GM18909 (cell line): ENCODE measurements at regions not wholly inside any gene's neighbourhood (a gene's known extent, or its start where the extent isn't known, plus 50 kb on each side); places are given as distances from the start of the nearest gene placed in this dataset.
"Not testable (repeated sequence)": the region's sequence is repeated elsewhere in the genome, so short reads cannot be mapped to it uniquely, and the experiment has no call there.

Source experiments
- ATAC-seq: cut with Tn5 transposase; IDR thresholded peaks from one replicate; pipeline ENCODE4 v1.9.1; 2021; ENCODE audit warnings: mild to moderate bottlenecking; ENCODE audit not compliant: unreplicated experiment, poor library complexity

DNA sequence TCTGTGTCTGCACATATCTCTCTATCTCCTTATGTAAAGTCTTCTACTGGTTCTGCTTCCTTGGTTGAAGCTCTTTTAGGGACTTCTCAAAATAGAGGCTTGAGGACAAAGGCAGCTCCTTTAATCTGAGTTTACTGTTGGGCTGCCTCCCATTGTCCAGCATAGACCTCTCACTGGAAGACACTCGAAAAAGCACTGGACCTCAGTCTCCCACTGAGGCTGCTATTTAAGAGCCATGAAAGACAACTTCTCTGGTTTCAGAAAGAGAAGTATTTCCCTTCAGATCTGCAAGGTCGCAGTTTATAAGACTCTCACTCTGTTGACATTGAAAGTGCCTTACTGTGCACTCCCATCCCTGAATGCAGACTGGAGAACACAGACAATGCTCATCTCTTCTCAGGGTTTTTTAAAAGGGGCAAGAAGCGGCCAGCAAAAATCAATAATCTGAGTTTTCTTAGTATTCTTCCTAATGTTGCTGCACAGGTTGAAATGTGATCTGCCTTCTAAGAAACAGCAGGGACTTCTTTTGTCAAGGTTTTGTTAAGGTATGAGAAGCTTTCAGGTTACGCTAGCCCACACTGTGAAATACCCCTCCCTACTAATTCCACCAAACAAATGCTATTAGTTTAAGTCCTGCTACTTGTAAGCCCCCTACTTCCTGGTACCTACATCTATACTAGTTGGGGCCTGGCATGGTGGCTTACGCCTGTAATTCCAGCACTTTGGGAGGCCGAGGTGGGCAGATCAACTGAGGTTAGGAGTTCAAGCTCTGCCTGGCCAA lies 450.0 kb upstream of the SLC10A2 start:
- no peak for ATAC-seq

DNA sequence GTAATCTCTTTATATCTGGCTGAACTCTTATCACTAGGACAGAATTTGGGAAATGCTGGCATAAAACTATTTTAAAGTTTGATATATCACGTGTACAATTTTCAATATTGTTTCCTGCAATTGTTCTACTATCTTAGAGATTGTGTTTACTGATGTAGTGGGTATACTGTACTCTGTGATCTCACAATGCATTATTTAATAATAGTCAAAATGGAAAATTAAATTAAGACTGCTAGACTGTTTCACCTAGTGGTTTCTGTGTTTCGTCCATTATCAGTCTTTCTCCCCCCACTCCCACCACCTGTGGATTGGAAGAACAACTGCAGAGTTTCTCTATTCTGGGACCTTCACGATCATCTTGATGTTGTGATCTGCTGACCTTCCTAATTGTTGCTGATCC lies 449.2 kb upstream of the SLC10A2 start:
- no peak for ATAC-seq

DNA sequence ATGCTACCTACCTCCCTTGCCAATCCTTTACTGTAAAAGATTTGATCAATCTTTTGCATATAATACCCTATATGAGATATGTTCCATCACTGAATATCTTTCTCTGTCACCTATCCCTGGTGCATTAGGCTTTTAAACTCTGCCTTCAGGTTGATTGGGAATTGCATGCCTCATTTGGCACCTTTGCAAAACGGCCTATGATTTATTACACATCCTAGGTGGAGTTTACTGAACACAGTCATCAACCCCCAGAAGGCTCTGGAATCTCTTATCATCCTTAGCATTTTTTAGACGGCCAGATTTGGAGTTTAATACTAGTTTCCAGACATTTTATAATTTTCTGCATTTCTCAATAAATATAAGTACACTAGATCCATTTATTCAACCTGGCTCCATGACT lies 448.4 kb upstream of the SLC10A2 start:
- ATAC-seq: no peak

DNA sequence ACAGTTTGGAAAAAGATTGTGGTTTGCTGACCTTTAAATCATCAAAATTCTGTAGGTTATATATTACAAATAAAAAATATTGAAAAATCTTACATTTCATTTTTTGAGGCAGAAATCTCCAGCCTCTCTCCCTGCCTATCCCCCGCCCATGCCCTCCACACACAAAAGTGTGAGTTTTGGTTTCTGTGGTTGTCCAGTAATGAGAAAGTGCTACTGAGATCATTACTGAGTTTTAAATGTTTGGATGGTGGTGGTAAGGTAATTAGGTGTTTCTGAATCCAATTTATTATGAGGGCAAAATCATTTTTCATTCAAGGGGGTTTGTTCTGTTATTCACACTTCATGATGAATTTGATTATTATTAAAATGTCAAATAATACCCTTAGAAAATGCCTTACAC lies 448.0 kb upstream of the SLC10A2 start:
- ATAC-seq: no peak

DNA sequence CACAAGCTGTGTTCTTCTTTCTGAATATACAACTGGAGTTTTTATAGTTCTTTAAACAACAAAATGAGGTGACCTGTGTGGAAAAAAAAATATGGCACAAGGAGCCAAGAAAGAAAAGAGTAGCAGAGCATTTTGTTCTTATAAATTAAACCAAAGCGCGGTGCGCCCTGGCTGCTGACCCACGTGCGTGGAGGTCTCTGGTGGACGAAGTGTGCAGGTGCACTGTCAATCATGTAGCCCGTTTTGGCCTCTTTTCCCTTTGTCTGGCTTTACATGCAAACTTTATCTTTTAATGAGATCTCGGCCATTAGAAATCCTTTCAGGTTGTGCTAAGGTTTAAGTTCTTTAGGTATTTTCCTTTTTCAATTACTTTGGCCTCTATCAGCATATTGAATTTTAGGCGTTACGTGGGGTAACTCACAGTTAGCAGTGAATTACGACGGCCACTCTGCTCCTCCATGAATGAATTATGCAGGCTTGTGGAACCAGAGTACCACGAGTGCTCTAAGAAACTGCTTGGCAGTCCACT lies 443.9 kb upstream of the SLC10A2 start:
- ATAC-seq: no peak

DNA sequence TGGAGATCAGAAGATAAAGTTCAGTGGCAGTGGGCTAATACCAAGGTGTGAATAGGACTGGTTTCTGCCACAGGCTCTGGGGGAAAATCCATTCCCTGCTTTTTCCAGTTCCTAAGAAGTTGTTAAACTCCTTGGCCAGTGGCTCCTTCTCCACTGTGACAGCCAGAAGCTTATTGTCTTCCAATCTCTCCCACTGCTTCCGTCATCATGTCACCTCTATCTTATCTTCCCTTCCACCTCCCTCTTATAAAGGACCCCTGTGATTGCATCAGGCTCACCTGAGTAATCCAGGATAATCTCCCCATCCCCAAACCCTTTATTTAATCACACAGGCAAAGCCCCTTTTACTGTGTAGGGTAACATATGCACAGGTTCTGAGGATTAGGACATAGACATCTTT lies 431.2 kb upstream of the SLC10A2 start:
- ATAC-seq: no peak

DNA sequence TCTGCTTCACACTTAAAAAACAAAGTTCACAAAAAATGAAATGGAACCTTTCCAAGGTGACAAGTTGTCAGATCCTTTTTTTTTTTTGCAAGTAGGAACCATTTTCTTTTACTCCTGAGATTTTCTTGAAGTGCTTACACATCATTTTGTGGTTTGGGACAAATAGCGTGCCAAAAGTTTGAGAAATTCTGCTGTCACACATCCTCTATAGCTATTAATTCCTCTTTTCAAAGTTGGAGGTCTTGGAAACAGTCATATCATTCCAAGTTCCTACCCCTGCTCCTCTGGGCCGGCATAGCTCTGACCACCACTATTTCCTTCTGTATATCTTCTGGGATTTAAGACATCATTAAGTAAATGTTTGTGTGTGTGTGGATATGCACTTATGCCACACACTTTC lies 421.6 kb upstream of the SLC10A2 start:
- no peak for ATAC-seq

DNA sequence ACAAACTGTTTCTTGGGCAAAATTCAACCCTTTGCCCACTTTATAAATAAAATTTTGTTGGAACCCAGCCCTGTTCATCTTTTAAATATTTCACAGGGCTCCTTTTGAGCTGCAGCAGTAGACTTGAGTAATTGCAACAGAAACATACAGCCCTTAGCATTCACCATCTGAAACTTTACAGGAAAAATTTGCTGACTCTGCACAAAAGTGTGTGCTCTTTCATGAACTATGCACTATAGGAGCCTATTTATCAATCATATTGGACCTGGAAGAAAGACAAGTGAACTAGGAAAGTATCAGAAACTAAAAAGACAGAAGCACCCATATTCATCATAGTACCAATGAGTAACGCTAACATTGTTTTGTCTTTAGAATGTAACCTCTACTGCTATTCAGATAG lies 406.9 kb upstream of the SLC10A2 start:
- ATAC-seq: no peak

DNA sequence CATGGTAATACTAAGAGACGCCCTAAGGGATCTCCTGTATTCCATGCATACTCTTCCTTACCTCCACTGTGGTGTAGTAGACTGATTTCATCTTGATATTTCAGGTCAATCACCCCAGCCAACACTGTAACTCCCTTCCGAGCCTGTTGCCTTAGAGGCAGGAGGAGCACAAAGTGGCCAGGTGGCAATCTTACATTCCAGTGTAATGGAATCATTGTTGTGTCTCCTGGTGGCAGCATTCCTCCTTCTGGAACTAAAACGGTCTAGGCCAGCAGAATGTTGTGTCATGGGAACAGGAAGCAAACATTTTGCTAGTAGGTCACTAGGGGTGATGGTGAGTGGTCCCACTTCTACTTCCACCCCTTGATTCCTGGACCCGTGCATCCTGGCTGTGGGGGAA lies 405.7 kb upstream of the SLC10A2 start:
- no peak for ATAC-seq

DNA sequence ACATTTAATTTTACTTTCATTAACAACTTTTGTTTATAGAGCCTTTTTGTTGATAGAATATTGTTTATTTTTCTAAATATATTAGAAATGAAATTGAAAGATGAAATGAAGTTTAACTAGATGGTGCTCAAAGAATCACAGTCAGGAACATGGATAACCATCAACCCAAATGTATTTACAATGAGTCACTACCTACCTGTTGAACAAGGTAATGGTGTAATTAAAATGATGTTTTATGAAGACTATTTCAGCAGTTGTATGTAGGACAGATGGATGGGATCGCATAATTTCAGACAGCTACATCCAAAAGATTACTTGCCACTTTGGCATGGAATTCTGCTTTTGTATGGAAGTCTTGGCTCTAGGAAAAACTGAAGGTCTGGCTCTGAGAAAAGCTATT lies 403.6 kb upstream of the SLC10A2 start:
- no peak for ATAC-seq

DNA sequence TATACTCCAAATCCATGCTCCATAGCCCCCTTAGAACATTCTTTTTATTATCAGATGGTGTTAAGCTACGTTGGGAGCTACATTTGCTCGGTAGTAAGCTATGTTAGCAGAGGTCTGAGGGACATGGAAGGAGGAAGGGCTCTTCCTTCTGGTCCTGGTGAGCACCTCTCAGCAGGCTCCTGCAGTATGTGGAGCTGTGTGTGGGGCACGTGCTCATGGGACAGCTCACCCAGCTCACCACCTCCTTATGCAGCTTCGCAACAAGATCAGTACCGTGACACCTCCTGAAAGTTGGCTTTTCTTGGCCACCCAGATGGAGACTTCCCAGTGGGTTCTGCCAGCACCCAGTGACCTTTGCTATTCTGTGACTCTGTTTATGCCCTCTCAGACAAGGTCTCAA lies 400.5 kb upstream of the SLC10A2 start:
- no peak for ATAC-seq

DNA sequence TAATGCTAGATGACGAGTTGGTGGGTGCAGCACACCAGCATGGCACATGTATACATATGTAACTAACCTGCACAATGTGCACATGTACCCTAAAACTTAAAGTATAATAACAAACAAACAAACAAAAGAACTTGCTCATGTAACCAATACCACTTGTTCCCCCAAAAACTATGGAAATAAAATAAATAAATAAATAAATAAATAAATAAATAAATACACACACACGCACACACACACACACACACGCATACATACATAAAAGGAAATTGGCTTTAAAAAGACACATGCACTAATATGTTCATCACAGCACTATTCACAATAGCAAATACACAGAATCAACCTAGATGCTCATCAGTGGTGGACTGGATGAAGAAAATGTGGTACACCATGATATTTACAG lies 394.0 kb upstream of the SLC10A2 start:
- ATAC-seq: not testable (repeated sequence)

DNA sequence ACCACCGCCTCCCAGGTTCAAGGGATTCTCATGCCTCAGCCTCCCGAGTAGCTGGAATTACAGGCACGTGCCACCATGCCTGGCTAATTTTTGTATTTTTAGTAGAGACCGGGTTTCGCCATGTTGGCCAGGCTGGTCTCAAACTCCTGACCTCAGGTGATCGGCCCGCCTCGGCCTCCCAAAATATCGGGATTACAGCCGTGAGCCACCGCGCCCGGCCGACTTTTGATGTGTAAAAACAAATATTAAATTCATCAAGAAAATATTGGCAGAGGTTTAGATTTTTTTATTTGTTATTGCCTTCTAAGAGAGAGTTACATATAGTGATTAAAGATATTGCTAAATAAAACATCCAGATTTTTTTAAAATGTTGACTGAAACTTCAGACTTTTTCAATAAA lies 390.8 kb upstream of the SLC10A2 start:
- ATAC-seq: not testable (repeated sequence)

DNA sequence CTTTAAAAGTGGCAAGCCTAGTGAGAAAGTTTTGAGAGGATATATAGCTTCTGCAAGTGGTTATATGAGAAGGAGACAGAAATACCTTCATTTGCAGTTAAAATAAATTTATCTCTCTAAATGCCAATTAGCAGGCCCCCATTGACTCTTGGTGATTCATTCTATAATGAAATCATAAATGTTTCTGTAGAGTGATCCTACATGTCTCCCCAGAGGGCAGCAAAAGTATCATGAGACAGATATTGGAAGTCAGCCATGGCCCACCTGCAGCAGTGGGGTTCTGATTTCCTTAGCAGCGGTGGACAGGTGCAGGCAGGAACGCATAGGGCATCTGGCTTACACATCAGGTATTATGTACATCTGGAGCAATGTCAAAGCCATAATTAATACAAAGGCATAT lies 385.4 kb upstream of the SLC10A2 start:
- no peak for ATAC-seq

DNA sequence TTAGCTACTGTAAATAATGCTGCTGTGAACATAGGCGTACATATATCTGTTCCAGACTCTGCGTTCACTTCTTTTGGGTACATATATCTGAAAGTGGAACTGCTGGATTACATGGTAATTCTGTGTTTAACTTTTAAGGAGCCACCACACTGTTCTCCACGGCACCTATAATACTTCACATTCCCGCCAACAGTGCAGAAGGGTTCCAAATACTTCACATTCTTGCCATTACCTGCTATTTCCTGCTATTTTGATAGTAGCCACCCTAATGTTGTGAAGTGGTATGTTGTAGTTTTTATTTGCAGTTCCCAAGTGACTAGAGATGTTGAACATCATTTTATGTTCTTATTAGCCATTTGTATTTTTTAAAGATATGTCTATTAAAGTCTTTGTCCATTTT lies 377.4 kb upstream of the SLC10A2 start:
- no peak for ATAC-seq

DNA sequence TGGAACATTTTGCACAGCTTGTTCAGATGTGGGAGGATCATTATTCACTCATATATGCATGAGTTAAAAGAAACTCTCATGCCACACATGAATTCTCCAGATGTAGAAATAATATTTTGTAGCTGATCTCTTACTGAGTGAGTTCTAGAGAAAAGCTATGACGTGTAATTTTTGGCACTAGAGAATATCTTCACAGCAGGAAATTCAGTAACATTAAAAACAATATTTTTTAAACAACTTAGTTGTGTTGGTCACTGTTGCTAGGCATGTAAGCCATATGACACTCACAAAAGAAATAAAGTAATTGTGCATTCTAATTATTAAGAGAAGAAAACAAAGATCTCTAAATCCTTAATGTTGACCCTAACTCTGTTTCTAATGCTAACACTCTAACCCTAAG lies 371.4 kb upstream of the SLC10A2 start:
- no peak for ATAC-seq

DNA sequence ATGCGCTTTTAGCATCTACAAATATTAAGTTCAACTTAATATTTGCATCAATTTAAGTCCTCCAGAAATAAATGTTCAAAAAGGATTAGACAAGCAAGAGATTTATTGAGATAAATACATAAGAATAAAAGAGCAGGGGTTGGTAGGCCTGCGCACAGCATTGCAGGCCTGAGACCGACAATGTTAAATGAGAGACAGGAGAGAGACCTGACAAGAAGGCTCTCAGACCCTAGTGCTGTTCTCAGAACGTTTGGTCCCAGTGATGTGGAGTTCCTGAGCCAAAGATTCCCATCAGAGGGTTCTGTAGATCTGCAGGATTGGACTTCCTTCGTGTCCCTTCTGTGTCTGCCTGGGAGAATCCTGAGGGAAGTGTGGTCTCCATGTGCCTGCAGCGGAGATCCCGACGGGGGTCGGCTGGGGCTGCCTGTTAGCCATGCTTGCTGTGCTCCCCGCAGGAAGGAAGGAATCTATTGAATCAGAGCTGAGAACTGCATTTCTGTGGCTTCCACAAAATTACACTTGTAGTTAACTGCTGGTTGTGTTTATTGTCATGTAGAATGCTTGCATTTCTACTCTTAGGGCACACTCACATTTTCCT lies 369.9 kb upstream of the SLC10A2 start:
- ATAC-seq: no peak

DNA sequence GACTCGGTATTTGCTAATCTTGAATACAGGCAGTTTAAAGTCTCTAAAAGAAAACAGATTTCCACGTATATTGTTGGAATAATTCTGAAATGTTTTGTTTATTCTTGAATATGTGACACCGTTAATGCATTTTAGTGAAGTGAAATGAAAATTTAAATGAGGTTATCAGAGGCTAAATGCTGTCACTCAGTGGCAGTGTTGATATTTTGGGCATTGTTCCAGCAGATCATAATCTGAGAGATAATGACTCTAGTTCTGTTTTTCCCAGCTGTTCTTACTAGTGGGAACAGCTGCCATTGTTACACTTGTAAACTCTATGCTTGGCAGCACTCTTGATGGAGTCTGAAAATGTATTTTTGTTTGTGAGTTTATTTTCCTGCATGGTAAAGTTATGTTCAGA lies 365.6 kb upstream of the SLC10A2 start:
- ATAC-seq: no peak

DNA sequence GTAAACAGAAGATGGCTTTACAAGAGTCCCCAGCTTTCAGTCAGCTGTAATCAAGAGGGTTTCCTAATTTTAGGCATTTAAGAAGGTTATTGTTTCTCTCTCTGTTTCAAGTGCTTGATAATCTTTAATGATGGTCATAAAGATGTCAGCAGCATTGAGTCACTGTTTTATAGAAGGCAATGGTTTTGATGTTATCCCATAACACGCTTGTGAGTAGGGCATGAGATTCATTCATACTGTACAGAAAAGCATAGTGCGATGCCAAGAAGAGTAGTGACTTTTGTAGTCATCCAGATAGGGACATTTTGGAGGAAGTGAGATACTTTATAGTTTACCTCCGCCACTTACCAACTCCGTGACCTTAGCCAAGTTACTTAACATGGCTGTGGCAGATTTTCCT lies 364.2 kb upstream of the SLC10A2 start:
- ATAC-seq: no peak

DNA sequence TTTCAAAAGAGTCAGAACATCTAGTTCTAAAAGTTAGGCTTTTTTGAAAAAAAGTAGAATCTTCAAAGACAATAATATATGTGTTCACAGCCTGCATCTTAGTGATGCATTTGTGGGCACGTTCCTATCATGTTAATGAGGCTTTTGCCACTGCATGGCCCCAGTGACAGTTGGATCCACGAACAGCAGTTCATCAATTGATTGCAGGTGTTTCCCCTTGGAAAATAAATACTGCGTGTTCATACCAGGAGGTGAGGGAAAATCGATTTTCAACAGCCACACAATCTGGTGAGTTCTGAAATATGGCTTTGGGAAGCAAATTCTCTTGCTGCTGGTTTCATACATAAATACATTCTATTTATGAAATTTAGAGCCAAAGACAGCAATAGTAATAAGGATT lies 343.8 kb upstream of the SLC10A2 start:
- no peak for ATAC-seq

DNA sequence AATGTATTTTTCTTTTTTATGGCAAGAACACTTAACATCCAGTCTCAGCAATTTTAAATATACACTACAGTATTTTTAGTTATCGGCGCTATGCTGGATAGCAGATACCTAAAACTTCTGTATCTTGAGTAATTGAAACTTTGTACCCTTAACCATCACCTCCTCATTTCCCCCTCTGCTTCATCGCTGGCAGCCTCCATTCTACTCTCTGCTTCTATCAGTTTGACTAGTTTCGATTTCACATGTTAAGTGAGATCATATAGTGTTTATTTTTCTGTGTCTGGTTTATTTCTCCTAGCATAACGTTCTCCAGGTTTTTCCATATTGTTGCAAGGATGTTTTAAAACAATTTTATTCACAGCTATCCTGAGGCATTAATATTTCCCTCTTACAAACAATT lies 340.8 kb upstream of the SLC10A2 start:
- ATAC-seq: no peak

DNA sequence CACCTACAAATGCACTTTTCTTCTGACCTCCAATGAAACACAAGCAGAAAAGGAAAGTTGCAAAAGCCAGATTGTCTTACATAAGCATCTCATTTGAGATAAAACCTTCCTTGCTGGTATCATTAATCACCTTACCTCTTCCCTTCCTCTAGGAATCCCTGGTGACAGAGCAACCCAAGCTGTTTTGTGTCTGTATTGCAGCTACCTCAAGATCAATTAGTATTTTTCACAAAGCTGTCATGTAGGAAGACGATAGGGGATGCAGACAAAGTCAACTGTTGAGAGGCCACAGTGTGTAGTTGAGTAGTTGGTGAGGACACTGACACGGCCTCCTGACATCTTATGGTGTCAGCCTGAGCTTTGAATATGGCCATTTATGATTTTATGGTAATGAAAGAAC lies 339.1 kb upstream of the SLC10A2 start:
- no peak for ATAC-seq
